Neural progenitor cell (in vitro differentiated cells): ENCODE measurements at regions not wholly inside any gene's neighbourhood (a gene's known extent, or its start where the extent isn't known, plus 50 kb on each side); places are given as distances from the start of the nearest gene placed in this dataset.

Source experiments
- DNase-seq: peaks from one replicate; pipeline ENCODE4 v3.0.0-alpha.2; 2016; ENCODE audit warnings: low spot score
- H2AFZ ChIP-seq: fragments of 200-600 bp; sonication (generic); replicated peaks from 2 replicates; pipeline ENCODE4 v1.6.1; 2016; ENCODE audit warnings: antibody characterized with exemption
- H3F3A ChIP-seq: fragments of 200-600 bp; sonication (generic); 2 replicates; pipeline ENCODE4 v1.6.1; 2016; ENCODE audit warnings: antibody characterized with exemption, low read depth
- H3K27ac ChIP-seq: fragments of 200-600 bp; sonication (generic); 2 replicates; pipeline ENCODE4 v1.5.1; 2016; ENCODE audit warnings: mild to moderate bottlenecking
- H3K27me3 ChIP-seq: fragments of 200-600 bp; sonication (generic); 2 replicates; pipeline ENCODE4 v1.6.1; 2016; ENCODE audit warnings: mild to moderate bottlenecking, moderate library complexity
- H3K36me3 ChIP-seq: fragments of 200-600 bp; sonication (generic); 2 replicates; pipeline ENCODE4 v1.5.1; 2016
- H3K4me1 ChIP-seq: fragments of 200-600 bp; sonication (generic); 2 replicates; pipeline ENCODE4 v1.6.1; 2016; ENCODE audit warnings: mixed run types
- H3K4me2 ChIP-seq: fragments of 200-600 bp; sonication (generic); 2 replicates; pipeline ENCODE4 v1.6.1; 2016
- H3K4me3 ChIP-seq: fragments of 200-600 bp; sonication (generic); 2 replicates; pipeline ENCODE4 v1.5.1; 2016
- H3K79me2 ChIP-seq: fragments of 200-600 bp; sonication (generic); 2 replicates; pipeline ENCODE4 v1.6.1; 2016; ENCODE audit warnings: low read depth
- H3K9ac ChIP-seq: fragments of 200-600 bp; sonication (generic); 2 replicates; pipeline ENCODE4 v1.6.1; 2016
- H3K9me3 ChIP-seq: fragments of 200-600 bp; sonication (generic); 2 replicates; pipeline ENCODE4 v1.5.1; 2016; ENCODE audit warnings: low read depth
- H4K20me1 ChIP-seq: fragments of 200-600 bp; sonication (generic); 2 replicates; pipeline ENCODE4 v1.6.1; 2016; ENCODE audit warnings: low read depth
- H3K27ac Mint-ChIP-seq: 3 replicates; pipeline ENCODE4 v1.8.0; 2021; ENCODE audit warnings: mixed read lengths
- H3K27me3 Mint-ChIP-seq: 2 replicates; pipeline ENCODE4 v1.8.0; 2022; ENCODE audit warnings: low read depth, mild to moderate bottlenecking, inconsistent platforms, moderate library complexity, mixed read lengths; ENCODE audit not compliant: insufficient read depth
- H3K36me3 Mint-ChIP-seq: 3 replicates; pipeline ENCODE4 v1.8.0; 2021; ENCODE audit warnings: mixed read lengths
- H3K4me1 Mint-ChIP-seq: 3 replicates; pipeline ENCODE4 v1.8.0; 2021; ENCODE audit warnings: mixed read lengths
- H3K4me3 Mint-ChIP-seq: 3 replicates; pipeline ENCODE4 v1.8.0; 2021; ENCODE audit warnings: mild to moderate bottlenecking, moderate library complexity, mixed read lengths
- H3K9me3 Mint-ChIP-seq: 3 replicates; pipeline ENCODE4 v1.8.0; 2020; ENCODE audit warnings: mixed read lengths
- EZH2 ChIP-seq: fragments of 200-600 bp; sonication (generic); IDR thresholded peaks from 2 replicates; pipeline ENCODE4 v1.6.1; 2017; ENCODE audit warnings: antibody characterized with exemption, mild to moderate bottlenecking, moderate library complexity
- EZH2phosphoT487 ChIP-seq: fragments of 200-600 bp; sonication (generic); IDR thresholded peaks from 2 replicates; pipeline ENCODE4 v1.6.1; 2017; ENCODE audit warnings: antibody characterized with exemption
- TF ChIP-seq, protein P1 (sequence below): fragments of 200-600 bp; sonication (generic); IDR thresholded peaks from 2 replicates; pipeline ENCODE4 v1.5.1; 2017; ENCODE audit warnings: antibody characterized with exemption, mild to moderate bottlenecking

DNA sequence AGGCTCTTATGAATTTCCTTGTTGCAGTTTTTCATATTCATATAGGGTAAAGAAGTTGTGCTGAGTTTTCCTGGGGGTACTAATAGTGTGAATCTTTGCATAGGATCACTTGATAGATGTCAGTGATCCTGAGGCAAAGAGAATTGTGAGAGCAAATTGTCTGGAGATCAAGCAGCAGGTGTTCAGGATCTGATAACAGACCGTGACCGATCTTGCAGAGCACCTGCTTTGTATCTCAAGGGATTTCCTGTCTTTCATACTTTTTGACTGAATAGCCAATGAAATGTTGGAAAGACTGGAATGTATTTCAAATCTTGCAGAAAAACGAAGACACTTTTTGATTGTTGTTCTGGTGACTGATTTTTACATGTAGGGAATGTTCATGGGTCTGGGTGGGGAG lies 914.5 kb downstream of the STIM2 start:
- H3K4me3 Mint-ChIP-seq = no peak overlapping the region
- H3K4me1 Mint-ChIP-seq = peaks cover 8% of the 10 kb centered on the region
- Histone ChIP-seq H3K4me2 (no peak overlapping the region), H3K4me3 (no peak overlapping the region), H2AFZ (no peak overlapping the region), H4K20me1 (no peaks in the 10 kb centered on the region), H3K79me2 (no peaks in the 10 kb centered on the region), H3K9me3 (no peaks in the 10 kb centered on the region), H3K27me3 (no peaks in the 10 kb centered on the region), H3K4me1 (no peaks in the 10 kb centered on the region), H3K36me3 (no peaks in the 10 kb centered on the region), H3K9ac (no peak overlapping the region), H3F3A (no peaks in the 10 kb centered on the region), H3K27ac (no peak overlapping the region)
- peaks cover 3% of the 10 kb centered on the region for H3K9me3 Mint-ChIP-seq
- H3K27ac Mint-ChIP-seq = no peak overlapping the region
- peak; percentile 15 for DNase-seq
- TF ChIP-seq EZH2phosphoT487 (no peak), EZH2 (no peak)
- TF ChIP-seq, protein P1, sequence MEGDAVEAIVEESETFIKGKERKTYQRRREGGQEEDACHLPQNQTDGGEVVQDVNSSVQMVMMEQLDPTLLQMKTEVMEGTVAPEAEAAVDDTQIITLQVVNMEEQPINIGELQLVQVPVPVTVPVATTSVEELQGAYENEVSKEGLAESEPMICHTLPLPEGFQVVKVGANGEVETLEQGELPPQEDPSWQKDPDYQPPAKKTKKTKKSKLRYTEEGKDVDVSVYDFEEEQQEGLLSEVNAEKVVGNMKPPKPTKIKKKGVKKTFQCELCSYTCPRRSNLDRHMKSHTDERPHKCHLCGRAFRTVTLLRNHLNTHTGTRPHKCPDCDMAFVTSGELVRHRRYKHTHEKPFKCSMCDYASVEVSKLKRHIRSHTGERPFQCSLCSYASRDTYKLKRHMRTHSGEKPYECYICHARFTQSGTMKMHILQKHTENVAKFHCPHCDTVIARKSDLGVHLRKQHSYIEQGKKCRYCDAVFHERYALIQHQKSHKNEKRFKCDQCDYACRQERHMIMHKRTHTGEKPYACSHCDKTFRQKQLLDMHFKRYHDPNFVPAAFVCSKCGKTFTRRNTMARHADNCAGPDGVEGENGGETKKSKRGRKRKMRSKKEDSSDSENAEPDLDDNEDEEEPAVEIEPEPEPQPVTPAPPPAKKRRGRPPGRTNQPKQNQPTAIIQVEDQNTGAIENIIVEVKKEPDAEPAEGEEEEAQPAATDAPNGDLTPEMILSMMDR = no peak
- H3K36me3 Mint-ChIP-seq = peaks cover 1% of the 10 kb centered on the region
- H3K27me3 Mint-ChIP-seq = no peaks in the 10 kb centered on the region

DNA sequence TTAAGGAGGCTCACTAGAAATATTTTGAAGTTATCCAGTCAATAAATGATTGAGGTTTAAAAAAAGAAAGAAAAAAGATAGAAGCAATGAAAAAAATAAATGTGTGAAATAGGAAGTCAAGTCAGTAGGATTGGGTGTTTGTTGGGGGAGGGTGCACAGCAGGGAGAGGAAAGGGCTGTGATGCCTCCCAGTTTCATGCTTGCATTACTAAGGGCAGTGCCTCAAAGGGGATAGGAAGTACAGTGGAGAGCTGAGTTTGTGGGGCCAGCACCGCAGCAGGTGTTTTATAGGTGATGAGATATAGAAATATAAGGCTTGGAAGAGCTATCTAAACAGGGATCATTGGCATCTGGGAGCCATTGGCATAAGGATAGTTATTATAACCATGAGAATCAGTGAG lies 919.2 kb downstream of the STIM2 start:
- no peaks in the 10 kb centered on the region for H3K9me3 ChIP-seq
- no peaks in the 10 kb centered on the region for H4K20me1 ChIP-seq
- H3K4me3 Mint-ChIP-seq = no peak overlapping the region
- peaks cover 4% of the 10 kb centered on the region for H3K9me3 Mint-ChIP-seq
- H3K36me3 ChIP-seq = no peaks in the 10 kb centered on the region
- no peak overlapping the region for H3K9ac ChIP-seq
- no peak overlapping the region for H2AFZ ChIP-seq
- no peak for DNase-seq
- no peaks in the 10 kb centered on the region for H3K4me1 ChIP-seq
- no peaks in the 10 kb centered on the region for H3K27me3 ChIP-seq
- no peak overlapping the region for H3K27ac Mint-ChIP-seq
- H3K4me3 ChIP-seq = no peak overlapping the region
- no peaks in the 10 kb centered on the region for H3K27me3 Mint-ChIP-seq
- no peak overlapping the region for H3K27ac ChIP-seq
- H3K36me3 Mint-ChIP-seq = peaks cover 1% of the 10 kb centered on the region
- no peaks in the 10 kb centered on the region for H3F3A ChIP-seq
- H3K4me2 ChIP-seq = no peak overlapping the region
- TF ChIP-seq EZH2phosphoT487 (no peak), EZH2 (no peak)
- TF ChIP-seq, protein P1 = no peak
- no peaks in the 10 kb centered on the region for H3K79me2 ChIP-seq
- H3K4me1 Mint-ChIP-seq = peaks cover 7% of the 10 kb centered on the region

DNA sequence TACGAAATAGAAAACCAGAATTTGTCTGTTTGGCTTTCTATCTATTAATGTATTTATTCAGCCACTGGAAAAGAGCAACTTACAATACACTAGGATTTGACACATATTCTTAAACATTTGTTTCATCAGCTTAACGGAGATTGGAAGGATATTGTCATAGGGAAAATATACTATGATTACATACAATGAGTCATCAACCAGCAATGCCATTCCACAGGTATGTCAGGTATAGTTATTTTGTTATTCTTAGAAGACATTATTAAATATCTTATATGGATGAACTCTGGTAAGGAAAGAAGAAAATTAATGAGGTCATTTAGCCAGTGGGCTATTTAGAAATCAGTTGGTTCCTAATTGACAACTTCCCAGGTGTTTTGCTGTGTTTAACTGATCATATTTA lies 926.6 kb downstream of the STIM2 start:
- H3K9me3 Mint-ChIP-seq = no peaks in the 10 kb centered on the region
- H3K4me1 ChIP-seq = no peaks in the 10 kb centered on the region
- no peaks in the 10 kb centered on the region for H3K9me3 ChIP-seq

More for the DNA sequence above, 926.6 kb downstream of the STIM2 start:
- no peak overlapping the region for H3K9ac ChIP-seq
- no peak overlapping the region for H3K27ac Mint-ChIP-seq
- no peaks in the 10 kb centered on the region for H3K27me3 Mint-ChIP-seq
- TF ChIP-seq EZH2 (no peak), EZH2phosphoT487 (no peak)
- TF ChIP-seq, protein P1 = no peak
- no peak overlapping the region for H3K27ac ChIP-seq
- H4K20me1 ChIP-seq = no peaks in the 10 kb centered on the region
- no peak overlapping the region for H3K4me2 ChIP-seq
- H3K36me3 ChIP-seq = no peaks in the 10 kb centered on the region
- no peaks in the 10 kb centered on the region for H3K79me2 ChIP-seq
- no peak for DNase-seq
- no peaks in the 10 kb centered on the region for H3F3A ChIP-seq
- no peaks in the 10 kb centered on the region for H3K36me3 Mint-ChIP-seq
- no peak overlapping the region for H2AFZ ChIP-seq
- H3K4me3 Mint-ChIP-seq = no peak overlapping the region
- H3K27me3 ChIP-seq = no peaks in the 10 kb centered on the region
- H3K4me3 ChIP-seq = no peak overlapping the region
- no peaks in the 10 kb centered on the region for H3K4me1 Mint-ChIP-seq
